Right lobe of liver (tissue), 4 donors: ENCODE measurements at regions not wholly inside any gene's neighbourhood (a gene's known extent, or its start where the extent isn't known, plus 50 kb on each side); places are given as distances from the start of the nearest gene placed in this dataset.

Source experiments
- POLR2A ChIP-seq: fragments of 450-650 bp; IDR thresholded peaks from one replicate; pipeline ENCODE4 v1.6.1; 2017; ENCODE audit warnings: antibody characterized with exemption, mild to moderate bottlenecking
- TF ChIP-seq, protein P1 (sequence below), 4 donors: fragments of 200-600 bp in 3 of 4; fragments of 450-650 bp in 1 of 4; IDR thresholded peaks; one replicate each; pipeline versions ENCODE4 v1.5.1 to v1.8.0; 2016 to 2022; ENCODE audit warnings: antibody characterized with exemption in 4 of 4, mild to moderate bottlenecking in 2 of 4
- donor health status: DM: no; HTN: no; CAD: no.
- donor health status: DM: no; HTN: no; CAD: no.
- donor health status: DM: no; HTN: yes; CAD: no.

DNA sequence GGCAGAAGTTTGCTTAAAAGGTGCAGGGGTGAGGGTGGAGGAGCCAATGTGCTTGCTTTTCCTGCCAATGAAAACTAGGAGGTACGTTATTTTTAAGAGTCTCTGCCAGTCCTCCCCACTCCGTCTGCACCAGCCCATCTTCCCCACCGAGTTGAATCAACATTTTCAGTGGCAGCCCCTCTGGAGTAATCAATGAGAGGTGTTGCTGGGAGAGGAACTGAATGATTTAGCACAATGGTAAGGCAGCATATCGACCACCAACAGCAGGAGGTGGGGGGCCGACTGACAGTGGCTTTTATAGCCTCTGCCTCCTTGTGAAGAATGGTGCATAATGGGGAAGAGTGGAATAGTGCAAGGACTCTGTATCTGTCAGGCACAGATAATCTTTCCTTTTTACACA, 1465.0 kb upstream of the GOT2 start:
- TF ChIP-seq, protein P1, sequence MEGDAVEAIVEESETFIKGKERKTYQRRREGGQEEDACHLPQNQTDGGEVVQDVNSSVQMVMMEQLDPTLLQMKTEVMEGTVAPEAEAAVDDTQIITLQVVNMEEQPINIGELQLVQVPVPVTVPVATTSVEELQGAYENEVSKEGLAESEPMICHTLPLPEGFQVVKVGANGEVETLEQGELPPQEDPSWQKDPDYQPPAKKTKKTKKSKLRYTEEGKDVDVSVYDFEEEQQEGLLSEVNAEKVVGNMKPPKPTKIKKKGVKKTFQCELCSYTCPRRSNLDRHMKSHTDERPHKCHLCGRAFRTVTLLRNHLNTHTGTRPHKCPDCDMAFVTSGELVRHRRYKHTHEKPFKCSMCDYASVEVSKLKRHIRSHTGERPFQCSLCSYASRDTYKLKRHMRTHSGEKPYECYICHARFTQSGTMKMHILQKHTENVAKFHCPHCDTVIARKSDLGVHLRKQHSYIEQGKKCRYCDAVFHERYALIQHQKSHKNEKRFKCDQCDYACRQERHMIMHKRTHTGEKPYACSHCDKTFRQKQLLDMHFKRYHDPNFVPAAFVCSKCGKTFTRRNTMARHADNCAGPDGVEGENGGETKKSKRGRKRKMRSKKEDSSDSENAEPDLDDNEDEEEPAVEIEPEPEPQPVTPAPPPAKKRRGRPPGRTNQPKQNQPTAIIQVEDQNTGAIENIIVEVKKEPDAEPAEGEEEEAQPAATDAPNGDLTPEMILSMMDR (IDR thresholded peaks at IDR 0.05) = no peak
- TF ChIP-seq POLR2A = no peak
